ENCODE measurements at regions not wholly inside any gene's neighbourhood (a gene's known extent, or its start where the extent isn't known, plus 50 kb on each side); places are given as distances from the start of the nearest gene placed in this dataset.

- CTCF ChIA-PET (ENCODE audit: partially characterized antibody) = no interaction called here
- no peak overlapping the region for H2BK120ac ChIP-seq (replicated peaks; ENCODE audit: low read depth, low read length)
- FAIRE-seq = no peak
Observed at GRCh38 chr2:168397629-168398028, 58.4 kb upstream of the CERS6 start.

More at GRCh38 chr2:168397629-168398028, 58.4 kb upstream of the CERS6 start:
- Histone ChIP-seq H4K91ac (replicated peaks; ENCODE audit: insufficient read length, low read length) (no peak overlapping the region), H4K20me1 (replicated peaks in 1 of 2; ENCODE audit: control insufficient read depth in 1 of 2, insufficient read depth in 2 of 2, low read length in 2 of 2) (no peaks in the 10 kb centered on the region), H3K9me3 (ENCODE audit: insufficient read depth in 2 of 2, low read depth in 1 of 2, low read length in 1 of 2) (no peaks in the 10 kb centered on the region), H2BK12ac (ENCODE audit: low read depth, low read length) (no peak overlapping the region), H3K79me1 (ENCODE audit: low read depth, low read length) (no peaks in the 10 kb centered on the region), H3K9ac (replicated peaks in 1 of 4; ENCODE audit: extremely low read depth in 1 of 4, low read depth in 3 of 4, low read length in 3 of 4) (no peak overlapping the region), H3K23ac (ENCODE audit: insufficient read length) (no peak overlapping the region), H3K23me2 (ENCODE audit: low read depth, low read length) (no peaks in the 10 kb centered on the region), H2BK15ac (ENCODE audit: low read length) (no peak overlapping the region), H3K27me3 (replicated peaks in 1 of 4; ENCODE audit: control insufficient read depth in 3 of 4, extremely low read depth in 1 of 4, insufficient read depth in 3 of 4, low read length in 3 of 4) (no peaks in the 10 kb centered on the region; a peak in 1 of 7 replicates), H3K18ac (ENCODE audit: extremely low read depth, low read length) (no peak overlapping the region), H4K8ac (ENCODE audit: extremely low read depth, insufficient read depth, low read length) (no peak overlapping the region), H3K4me1 (replicated peaks in 1 of 4; ENCODE audit: control insufficient read depth in 3 of 4, insufficient read depth in 4 of 4, low read length in 3 of 4) (no peaks in the 10 kb centered on the region), H3K56ac (replicated peaks; ENCODE audit: insufficient read length, low read depth, low read length) (no peak overlapping the region), H4K5ac (ENCODE audit: insufficient read length, low read depth, low read length) (no peak overlapping the region), H2BK20ac (ENCODE audit: low read length) (no peak overlapping the region), H3K27ac (ENCODE audit: low read depth, low read length) (no peak overlapping the region), H3K36me3 (ENCODE audit: control insufficient read depth in 2 of 4, insufficient read depth in 4 of 4, low read length in 3 of 4) (no peaks in the 10 kb centered on the region), H3K4me2 (ENCODE audit: insufficient read depth in 1 of 2, low read depth in 2 of 2, low read length in 2 of 2) (no peak overlapping the region), H3K4ac (replicated peaks; ENCODE audit: insufficient read length, low read depth, low read length) (no peak overlapping the region), H3K14ac (ENCODE audit: insufficient read length) (no peak overlapping the region), H3K79me2 (ENCODE audit: control insufficient read depth in 1 of 2, insufficient read depth in 2 of 2, low read length in 2 of 2) (no peaks in the 10 kb centered on the region), H2BK5ac (ENCODE audit: low read depth, low read length) (no peak overlapping the region), H3K4me3 (ENCODE audit: extremely low read depth in 1 of 4, insufficient read depth in 2 of 4, low read depth in 3 of 4, low read length in 4 of 4) (no peak overlapping the region), H2AK5ac (ENCODE audit: low read depth, low read length) (no peak overlapping the region), H2AFZ (ENCODE audit: low read length) (no peak overlapping the region)
- 93% methylated on average over 2 of the region's 2 CpGs; no CpG with 5 or more reads in 1 of the 2 experiments for WGBS, 2 experiments (ENCODE audit: extremely low coverage in 1 of 2, insufficient coverage in 1 of 2, insufficient read length in 1 of 2, insufficient replicate concordance in 2 of 2, low coverage in 1 of 2, low lambda C conversion rate in 2 of 2, missing lambda C conversion rate in 1 of 2)
- DNase-seq (ENCODE audit: low read depth in 1 of 2, low spot score in 2 of 2) = no peak
- POLR2A ChIA-PET (ENCODE audit: partially characterized antibody) = no interaction called here
- TF ChIP-seq POU5F1 (IDR thresholded peaks at IDR 0.05; ENCODE audit: low read depth, low read length) (no peak), ZNF274 (IDR thresholded peaks at IDR 0.05; ENCODE audit: borderline replicate concordance, extremely low read depth, low read length) (no peak), SIN3A (conservative IDR thresholded peaks at IDR 0.05 in 1 of 2, IDR thresholded peaks at IDR 0.05 in 1 of 2; ENCODE audit: low read depth in 1 of 2, low read length in 2 of 2) (no peak), SUZ12 (IDR thresholded peaks at IDR 0.05; ENCODE audit: low read length) (no peak), CHD2 (IDR thresholded peaks at IDR 0.05; ENCODE audit: low read length) (no peak), NANOG (IDR thresholded peaks at IDR 0.05; ENCODE audit: insufficient read depth, low read depth, low read length, poor library complexity, severe bottlenecking) (no peak), CTBP2 (IDR thresholded peaks at IDR 0.05; ENCODE audit: borderline replicate concordance, insufficient read depth, insufficient read length, low read length) (no peak), POLR2A (IDR thresholded peaks at IDR 0.05; ENCODE audit: control extremely low read depth in 1 of 2, low read depth in 2 of 2, low read length in 2 of 2) (no peak), CBX8 (IDR thresholded peaks at IDR 0.05; ENCODE audit: borderline replicate concordance, low read depth, low read length) (no peak), TAF1 (IDR thresholded peaks at IDR 0.05; ENCODE audit: low read depth, low read length) (no peak), SP4 (IDR thresholded peaks at IDR 0.05; ENCODE audit: low read length) (no peak), CHD1 (IDR thresholded peaks at IDR 0.05; ENCODE audit: low read depth, low read length) (no peak), EP300 (IDR thresholded peaks at IDR 0.05; ENCODE audit: borderline replicate concordance in 1 of 2, low read depth in 2 of 2, low read length in 2 of 2) (no peak), SIRT6 (IDR thresholded peaks at IDR 0.05; ENCODE audit: low read length) (no peak), USF2 (IDR thresholded peaks at IDR 0.05; ENCODE audit: low read length) (no peak)
